ENCODE measurements at regions not wholly inside any gene's neighbourhood (a gene's known extent, or its start where the extent isn't known, plus 50 kb on each side); places are given as distances from the start of the nearest gene placed in this dataset.

- no peak for TF ChIP-seq CTCF (IDR thresholded peaks at IDR 0.05)
- TF ChIP-seq POLR2A (IDR thresholded peaks at IDR 0.05): no peak
- TF ChIP-seq EP300 (IDR thresholded peaks at IDR 0.05): no peak
- no peak for TF ChIP-seq POLR2AphosphoS5 (IDR thresholded peaks at IDR 0.05)
Measured at GRCh38 chr20:3353646-3354045, 53.8 kb downstream of the DNAAF9 start.
